Kidney capillary endothelial cell (primary cell): ENCODE measurements at regions not wholly inside any gene's neighbourhood (a gene's known extent, or its start where the extent isn't known, plus 50 kb on each side); places are given as distances from the start of the nearest gene placed in this dataset.

Source experiments
- DNase-seq: peaks from one replicate; pipeline ENCODE4 v3.0.0-alpha.2; 2018; ENCODE audit warnings: low spot score

DNA sequence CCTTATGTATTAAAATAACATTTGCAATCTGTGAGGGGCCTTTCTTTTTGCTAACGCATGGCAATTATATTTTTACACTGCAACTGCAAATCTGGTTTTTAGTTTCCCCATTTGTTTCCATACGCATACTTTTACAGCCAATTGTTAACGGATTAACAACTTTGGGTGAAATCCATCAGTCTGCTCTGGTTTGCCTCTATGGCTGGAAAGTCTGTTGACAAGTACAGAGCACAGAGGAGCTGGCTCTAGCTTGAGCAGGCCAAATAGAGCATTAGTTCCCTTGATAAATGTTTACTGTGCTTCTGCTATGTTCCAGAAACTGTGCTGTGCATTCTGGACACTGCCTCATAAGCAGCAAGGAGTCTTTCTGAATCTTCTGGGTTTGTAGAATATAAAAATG lies 400.4 kb upstream of the KIF2A start:
- DNase-seq = no peak

DNA sequence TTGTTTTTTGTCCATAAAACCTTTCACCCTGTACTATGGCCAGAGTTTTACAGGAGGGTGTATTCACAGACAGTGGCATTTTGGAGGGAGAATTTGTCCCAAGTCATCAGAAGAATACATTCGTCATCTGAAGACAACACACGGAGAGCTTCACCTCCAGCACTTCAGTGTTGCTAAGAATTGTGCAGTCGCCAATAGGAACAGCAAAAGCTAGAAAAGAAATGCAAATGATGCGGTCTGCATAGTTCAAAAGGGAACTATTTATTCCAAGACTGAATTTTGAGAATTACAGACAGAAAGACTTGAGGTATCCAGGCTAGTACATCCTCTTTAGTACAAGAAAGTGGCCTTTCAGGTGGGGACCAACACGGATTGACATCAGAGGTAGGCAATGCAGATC lies 399.2 kb upstream of the KIF2A start:
- no peak for DNase-seq

DNA sequence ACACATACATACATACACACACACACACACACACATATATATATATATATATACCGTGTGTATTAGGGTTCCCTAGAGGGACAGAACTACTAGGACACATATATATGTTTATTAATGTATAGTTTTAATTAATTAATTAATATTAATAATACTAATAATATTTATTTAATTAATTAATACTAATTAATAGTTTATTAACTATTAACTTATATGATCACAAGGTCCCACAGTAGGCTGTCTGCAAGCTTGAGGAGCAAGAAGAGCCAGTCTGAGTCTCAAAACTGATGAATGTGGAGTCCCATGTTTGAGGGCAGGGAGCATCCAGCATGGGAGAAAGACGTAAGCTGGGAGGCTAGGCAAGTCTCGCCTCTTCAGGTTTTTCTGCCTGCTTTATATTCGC lies 398.0 kb upstream of the KIF2A start:
- DNase-seq = no peak

DNA sequence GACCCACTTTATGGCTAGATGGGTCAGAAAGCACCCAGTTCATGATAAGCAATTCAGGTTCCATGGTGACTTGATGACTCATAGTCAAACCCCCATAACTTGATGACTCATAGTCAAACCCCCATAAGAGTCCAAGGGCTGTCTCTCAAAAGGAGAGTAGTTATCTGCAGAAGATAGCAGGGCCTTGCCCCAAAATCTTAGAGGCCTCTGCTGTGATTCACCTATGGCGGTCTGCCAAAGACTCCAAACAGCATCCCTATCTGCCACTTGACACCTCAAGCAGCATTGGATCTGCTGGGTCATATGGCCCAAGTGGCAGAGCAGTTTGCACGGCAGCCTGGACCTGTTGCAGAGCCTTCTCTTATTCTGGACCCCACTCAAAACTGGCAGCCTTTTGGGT lies 395.2 kb upstream of the KIF2A start:
- DNase-seq = no peak

DNA sequence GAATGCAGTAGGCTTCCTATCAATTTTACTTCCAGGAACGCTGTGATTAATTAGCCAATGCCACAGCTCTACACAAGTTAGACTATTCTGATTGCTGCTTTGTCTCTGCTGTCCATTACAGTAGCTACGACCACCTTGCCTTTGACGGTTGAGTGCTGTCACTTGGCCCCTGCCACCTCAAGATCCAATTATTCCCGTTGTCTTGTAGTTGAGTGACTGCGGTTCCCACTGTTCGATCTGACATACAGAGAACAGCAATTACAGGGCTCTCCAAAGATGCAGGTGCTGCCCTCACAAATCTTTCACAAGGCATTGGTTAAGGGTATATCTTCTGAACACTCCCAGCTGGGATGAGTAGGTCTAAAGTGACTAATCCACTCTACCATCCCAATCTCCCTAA lies 393.4 kb upstream of the KIF2A start:
- DNase-seq = no peak

DNA sequence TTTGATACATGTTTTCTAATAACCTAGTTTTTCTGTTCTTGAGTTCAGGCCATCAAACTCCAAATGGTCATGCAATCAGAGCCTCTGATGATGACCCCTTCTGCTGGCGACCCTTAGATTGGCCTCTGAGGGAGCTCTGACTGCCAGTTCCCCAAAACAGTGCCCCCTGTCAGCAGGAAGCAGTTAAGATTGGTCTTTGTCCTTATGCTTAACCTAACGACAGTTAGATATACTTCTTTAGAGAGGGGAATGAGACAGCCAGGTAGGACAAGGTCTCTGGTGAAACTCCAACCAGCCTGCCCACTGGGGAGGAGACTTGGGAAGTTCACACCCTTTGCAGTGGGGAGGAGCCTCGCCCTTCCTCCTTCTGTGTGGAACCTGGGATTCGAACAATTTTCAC lies 390.4 kb upstream of the KIF2A start:
- DNase-seq = no peak

DNA sequence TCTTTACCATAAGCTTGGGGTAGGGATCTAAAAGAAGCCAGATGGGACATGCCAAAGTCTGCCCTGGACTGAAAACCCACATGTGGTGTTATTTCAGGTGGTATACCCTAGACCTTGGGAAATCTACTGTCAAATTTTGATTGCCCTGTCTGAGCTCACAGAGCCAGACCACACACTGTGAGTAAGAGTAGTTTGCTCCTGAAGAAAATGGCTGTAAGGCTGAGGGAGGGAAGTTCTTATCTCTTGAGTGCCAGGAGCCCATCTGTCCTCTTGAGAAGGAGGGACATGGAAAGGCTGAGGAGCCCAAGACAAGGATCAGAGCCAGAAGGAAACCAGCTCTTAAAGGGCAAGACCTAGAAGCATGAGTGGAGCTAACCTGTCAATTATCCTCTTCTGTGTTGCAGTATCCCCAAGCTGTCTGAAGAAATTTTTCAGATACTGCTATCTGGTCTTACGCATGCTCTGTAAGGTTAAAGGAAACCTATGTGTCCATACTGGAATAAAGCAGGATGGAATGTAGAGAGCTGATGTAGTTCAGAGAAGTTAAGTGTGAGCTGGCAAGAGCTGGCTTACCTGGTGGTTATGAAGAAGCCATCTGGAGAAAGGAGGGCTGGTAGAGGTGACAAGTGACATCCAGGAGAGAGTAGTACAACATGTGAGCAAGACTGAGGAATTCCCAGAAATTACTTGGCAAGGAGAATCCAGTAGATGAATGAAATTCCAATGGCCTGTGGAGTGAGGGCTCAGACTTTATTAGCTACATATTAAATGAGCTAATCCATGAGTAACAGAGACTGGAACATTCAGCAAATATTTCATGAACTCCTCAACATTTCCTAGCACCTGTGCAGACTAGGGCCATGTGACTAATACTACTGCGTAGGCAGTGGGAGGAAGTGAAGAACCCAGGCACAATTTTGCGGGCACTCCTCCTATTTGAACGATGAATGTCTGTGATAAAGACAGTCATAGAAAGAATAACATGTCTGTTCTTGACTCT lies 389.1 kb upstream of the KIF2A start:
- no peak for DNase-seq

DNA sequence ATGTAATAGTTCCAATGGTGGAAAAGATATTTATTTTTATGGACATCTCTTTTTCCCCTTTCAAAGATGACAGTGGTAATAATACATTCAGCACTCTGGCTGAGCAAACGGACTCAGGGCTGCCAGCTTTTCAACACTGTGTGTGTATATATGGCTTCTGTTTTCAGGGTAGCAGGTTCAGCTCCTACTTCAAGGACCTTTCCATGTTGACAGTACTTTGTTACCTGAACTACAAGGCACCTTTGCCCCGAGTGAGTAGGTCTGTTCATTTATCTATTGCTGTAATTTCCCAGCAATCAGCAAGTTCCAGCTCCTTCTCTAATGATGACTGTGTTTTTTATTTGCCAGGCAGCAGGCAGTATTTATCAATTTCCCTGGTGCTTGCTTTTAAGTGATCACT lies 387.4 kb upstream of the KIF2A start:
- no peak for DNase-seq

DNA sequence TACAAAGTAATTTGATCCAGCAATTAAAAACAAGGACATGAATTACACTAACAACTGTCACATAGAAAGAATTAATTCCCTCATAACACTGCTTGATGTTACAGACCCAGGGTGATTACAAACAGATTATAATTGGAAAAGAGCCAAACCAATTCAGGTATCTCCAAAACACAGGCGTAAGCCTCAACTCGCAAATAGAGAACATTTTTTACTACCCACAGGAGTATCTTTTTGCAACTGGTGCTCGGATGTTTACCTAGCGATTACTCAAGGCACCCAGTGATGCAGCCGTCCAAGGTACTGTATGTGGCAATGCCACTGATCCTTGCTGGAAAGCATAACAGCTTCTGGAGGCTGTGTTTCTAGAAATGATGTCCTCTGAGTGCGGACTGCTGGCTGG lies 386.1 kb upstream of the KIF2A start:
- no peak for DNase-seq

DNA sequence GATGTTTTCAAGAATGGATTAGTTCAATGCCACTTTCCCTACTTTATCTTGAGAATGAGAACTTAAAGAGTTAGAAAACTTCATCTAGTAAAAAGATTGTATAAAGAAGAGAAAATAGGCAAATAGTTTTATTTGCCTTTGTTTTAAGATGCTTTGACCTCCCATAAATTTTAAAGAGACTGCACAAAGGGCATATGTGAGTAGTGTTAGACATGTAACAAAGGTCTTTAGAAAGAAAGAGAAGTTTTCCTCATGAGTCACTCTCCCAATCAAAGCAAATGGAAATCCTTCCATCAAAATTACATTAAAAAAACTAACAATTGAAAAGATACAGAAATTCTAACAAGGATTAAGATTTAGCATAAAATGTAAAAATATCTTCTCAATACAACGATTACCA lies 381.8 kb upstream of the KIF2A start:
- DNase-seq = no peak

DNA sequence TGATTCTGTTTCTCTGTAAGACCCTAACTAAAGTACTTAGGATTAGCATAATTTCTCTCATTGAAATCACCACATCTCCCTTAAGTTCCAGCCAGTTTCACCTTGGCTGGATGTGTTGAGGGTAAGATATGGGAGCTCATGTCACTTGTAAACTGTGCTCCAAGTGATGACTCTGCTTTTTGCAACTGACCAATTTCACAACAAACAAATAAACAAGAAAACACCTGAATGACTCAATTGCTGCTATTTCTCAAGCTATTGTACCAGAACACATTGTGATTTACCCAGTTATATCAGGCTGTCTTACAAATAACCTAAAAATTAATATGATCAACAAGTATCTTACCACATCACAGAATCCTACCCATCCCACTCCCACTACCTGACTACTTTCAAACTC lies 379.1 kb upstream of the KIF2A start:
- no peak for DNase-seq

DNA sequence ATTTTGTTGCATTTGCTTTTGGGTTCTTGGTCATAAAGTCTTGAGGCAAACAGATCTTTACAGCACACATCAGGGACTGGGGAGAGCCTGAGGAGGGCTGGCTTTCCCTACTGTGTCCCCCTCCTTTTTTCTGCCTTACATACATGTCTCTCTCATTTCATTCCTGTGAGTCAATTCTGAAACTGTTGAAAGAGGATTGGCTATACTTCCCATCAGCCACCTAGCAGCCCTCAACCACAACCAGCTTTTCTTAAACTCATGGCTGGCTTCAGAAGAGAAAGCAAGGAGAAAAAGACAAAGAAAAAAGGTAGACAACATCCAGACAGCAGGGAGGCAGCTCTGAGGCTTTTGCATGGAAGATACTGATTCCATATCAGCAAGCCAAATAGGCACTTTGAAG lies 374.8 kb upstream of the KIF2A start:
- DNase-seq = no peak

DNA sequence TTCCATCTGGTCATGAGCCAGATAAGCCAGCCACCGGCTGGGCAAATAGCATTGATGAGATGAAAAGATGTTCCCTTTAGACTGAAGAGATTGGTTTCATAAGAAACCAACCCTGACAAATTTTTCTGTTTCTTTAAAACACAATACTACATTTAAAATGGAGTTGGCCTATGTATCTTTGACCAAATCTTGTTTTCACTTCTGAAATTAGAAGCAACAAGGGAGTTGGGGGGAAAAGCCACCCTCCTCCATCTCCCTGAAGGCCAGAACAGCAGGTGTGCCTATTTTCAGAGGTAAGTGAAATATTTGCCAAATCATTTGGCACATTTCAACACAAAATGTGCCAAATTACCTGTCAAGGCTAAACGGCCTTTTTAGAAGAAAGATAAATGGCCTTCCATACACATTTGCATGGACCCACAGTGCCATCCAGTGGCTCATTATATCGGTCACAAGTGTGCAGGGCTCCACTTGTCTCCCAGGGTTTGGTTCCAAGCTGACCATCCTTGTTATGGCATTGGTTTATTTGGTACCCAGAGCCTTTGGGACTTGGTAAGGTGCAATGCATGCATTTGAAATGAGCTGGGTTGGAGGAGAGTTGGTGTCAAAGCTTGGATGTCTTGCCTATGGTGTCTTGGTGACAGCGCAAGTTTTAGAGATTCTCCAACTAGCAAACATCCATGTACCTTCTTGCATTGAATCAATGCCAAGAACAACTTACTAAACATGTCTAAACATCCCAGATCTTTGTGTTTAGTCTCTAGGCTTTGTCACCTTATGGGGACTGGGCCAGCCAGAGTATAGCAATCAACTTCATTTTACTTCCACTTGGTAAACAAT lies 372.0 kb upstream of the KIF2A start:
- peak; percentile 55 for DNase-seq

DNA sequence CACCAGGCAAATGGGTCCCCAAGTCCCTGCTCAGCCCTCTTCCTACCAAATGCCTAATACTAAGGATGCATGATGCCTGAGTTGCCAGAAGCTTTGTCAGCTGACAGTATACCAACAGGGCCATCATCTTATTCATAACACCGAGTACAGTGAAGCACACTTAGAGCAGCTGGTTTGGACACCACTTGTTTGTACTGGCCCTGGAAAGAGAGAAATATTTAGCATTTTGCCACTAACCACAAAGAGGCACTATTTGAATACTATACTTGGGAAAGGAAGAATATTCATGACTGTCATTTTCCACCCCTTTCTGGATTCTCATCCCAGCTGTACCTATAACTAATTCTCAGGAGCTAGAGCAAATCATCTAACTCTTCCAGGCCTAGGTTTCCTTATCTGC lies 364.4 kb upstream of the KIF2A start:
- no peak for DNase-seq

DNA sequence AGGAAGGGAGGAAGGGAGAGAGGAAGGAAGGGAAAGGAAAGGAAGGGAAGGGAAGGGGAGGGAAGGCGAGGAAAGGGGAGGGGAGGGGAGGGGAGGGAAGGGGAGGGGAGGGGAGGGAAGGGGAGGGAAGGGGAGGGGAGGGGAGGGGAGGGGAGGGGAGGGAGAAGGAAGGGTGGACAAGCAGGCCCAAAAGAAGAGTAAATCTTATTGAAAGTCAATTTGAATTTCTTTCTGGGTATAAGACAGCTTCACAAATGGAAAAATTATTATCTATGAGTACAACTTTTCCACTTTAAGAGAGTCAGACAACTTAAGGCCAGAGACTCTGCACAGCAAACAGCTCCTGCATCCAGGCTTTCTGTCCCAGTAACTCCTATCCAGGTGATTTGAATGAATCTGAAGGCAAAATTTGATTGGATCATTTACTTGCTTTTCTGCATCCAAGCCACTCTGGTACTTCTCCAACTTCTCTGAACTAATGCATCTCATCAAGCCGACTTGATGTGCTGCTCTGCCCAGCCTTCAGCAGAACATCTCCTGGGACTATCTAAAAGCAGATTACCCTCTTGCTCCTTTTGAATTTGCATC lies 363.4 kb upstream of the KIF2A start:
- DNase-seq = no peak

DNA sequence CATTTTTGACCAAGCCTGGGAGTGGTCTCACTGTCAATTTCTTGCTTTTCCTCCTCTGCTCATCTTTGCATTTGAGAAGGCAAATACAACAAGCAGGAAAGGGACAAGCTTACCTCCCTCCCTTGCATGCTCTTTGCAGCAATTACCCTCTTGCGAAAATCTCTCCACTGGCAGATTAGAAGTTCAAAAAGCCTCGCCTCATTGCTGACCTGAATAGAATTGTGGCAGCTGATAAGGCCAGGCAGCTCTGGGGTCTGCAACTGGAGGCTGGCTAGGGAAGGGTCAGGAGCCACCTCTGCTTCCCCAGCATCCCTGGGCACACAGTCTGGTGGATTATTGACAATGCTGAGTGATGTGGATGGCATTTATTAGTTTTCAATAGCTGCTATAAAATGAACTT lies 362.3 kb upstream of the KIF2A start:
- DNase-seq = no peak

DNA sequence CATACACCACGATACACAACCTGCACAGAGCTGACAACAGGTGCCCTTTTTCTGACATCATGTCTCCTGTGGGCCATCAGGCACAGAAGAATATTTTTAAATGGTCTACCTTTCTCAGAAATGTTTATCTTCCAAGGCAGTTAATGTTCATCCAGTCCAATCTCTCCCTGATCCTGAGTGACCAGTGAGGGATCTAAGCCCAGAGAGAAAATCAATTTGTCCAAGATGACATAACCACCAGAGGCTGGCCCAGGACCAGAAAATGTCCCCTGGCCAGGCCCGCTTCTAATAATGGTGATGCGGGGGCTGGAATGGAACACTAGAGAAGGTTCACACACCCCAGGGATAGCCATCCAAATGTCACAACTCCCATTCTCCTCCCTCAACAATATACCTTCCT lies 357.9 kb upstream of the KIF2A start:
- no peak for DNase-seq

DNA sequence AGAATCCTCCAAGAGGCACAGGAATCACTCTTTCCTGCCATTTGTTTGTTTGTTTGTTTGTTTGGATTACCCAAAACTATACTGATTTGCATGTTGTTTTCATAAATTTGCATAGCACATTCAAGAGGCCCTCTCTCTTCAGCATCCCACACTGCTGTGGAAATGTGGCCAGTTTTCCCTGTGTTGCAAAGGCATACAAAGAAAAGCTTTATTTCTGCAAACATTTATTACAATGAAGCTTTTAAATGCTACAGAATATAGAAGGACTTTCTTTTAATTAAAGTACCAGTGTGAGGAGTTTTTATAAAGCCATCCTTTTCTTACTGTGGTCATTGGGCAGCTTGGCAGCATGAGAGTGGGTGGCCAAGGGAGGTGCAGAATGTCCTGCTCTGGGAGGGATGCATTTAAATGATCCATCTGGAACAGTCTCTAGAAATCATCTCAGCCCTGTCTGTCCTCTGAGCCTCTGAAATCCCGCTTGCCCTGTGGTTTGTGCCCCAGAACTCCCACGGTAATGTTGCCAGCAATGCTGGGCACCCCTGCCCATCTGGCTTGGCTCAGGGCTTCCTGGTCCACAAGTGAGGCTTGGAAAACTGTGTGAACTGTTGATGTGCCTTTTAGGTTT lies 356.8 kb upstream of the KIF2A start:
- DNase-seq = no peak

DNA sequence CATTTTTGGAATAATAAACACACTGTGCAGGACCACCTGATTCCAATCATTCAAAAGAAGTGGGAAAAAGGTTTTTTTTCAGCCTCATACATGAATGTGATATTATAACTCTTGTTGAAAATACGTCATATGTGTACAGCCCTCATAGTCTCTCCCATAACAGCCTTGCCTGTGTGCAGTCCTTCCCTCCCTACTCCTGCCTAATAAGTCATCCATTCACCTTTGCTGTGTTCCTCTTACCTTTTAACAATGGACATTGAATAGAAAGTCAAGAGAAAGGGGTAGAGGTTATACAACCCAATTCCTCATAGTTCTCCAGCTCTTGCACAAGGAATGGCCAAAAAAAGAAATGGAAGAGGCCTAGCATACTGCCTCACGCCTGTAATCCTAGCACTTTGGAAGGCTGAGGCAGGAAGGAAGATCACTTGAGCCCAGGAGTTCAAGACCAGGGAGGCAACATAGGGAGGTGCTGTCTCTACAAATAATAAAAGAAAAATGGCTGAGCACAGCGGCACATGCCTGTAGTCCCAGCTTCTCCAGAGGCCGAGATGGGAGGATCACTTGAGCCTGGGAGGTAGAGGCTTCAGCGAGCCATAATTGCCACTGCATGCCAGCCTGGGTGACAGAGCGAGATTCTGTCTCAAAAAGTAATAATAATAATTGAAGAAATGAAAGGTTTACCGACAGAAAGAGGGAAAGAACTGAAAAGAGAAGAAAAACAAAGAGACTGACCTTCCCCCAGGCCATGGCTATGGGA lies 356.1 kb upstream of the KIF2A start:
- DNase-seq = no peak

DNA sequence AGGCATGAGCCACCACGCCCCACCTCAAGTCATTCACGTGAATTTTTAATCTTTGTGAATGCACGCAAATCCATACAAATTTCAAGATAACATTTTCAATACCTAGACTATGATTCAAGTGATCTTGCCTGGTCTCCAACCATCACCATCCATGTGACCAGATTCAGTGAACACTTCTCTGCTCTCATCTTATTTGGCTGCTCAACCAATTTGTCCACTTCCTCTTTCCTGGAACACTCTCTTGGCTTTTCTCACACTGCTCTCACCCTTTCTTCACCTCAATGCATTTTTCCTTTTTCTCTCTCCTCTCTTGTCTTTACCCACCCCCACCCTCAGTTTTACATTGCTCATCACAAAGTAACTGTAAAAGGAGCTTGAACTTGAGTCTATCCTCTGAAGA lies 354.7 kb upstream of the KIF2A start:
- no peak for DNase-seq

DNA sequence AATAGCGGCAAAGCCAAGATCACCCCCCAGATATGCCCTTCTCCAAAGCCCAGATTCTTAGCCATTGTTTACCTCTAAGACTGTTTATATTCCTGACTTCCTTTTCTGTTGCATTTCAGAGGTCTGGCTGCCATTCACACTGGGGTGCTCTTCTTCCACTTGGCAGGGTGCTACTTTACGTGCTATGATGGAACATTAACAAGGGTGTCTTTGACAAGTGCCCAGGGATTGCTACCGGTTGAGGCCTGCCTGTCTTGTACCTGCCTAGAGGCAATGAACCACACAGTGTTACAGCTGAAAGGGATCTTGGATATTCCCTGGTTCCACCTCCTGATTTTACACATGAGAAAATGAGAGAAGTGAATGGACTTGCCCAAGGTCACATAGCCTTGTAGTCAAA lies 352.1 kb upstream of the KIF2A start:
- no peak for DNase-seq

DNA sequence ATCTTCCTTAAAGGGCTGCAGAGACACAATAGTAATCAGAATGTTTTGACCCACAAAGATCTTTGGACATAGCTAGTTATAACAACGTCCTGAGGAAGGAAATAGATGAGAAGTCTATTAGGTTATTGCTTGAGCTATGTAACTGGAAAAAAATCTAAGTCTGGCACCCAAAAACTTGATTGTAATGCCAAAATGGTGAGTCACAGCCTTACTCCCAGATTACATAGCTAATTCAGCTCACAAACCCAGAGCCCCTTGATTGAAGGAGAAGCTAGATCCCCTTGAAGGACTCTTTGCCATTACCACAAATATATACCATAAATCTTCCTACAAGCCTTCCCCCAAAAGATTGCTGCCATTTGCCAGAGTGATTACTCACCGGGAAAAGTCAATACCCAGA lies 341.8 kb upstream of the KIF2A start:
- DNase-seq = peak; percentile 61
